ENCODE measurements at regions not wholly inside any gene's neighbourhood (a gene's known extent, or its start where the extent isn't known, plus 50 kb on each side); places are given as distances from the start of the nearest gene placed in this dataset.
A peak's percentile ranks its signal among the peaks of the same experiment; 100 is the strongest.

DNA sequence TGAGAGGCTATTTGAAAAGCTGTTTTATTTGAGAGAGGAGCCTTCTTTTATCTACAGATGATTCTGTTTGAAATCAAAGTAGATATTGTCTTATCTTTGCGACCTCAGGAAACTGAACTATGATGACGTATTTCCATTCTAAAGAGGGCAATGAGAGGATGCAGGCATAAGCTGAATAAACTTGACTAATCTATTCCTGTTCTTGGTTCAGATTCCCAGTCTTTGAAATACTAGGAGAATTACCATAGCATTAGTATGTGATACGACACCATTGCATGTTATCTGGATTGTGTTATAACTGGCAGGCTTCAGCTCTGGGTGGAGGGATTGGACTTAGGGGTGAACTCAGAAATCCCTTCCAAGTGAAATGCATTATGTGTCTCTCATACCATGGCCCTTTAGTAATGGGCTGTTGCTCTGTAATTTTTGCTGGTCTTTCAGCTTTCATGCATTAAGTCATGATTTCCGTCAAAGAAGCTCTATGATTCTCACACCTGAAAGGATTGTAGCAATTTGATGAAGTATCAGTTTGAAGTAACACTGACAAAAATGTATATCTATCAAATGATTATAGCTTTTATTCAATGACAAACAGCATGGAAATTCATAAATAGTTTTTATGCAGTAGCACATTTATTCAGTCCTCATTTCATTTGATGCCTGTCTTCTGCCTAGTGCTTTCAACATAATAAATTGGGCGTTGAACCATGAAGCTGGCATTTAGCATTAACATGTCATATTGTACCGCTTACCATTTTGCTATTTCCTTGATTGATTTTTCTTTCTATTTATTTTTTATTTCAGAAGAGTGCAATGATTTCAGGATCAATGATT lies 138.4 kb upstream of the SPACA1 start:
- DNase-seq (ENCODE audit: low read depth), result no peak

DNA sequence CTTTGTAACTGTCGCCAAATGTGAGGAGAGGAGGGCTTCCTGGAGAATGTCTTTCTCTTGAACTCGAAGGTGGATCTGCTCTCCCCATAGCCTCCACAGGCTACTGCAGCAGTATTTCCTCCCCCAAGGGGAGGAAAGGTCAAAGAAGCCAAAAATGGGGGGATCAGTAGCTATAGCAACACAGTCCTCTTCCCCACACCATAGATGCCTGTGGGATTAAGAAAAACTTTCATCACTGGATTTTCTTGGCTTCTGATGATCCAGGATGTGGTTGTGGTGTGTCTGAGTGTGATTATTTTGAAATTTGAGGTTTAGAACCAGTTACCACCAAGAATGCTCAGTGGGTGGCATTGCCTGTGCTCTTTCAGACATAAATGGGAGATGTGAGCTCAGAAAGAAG lies 140.1 kb upstream of the SPACA1 start:
- DNase-seq (ENCODE audit: low read depth), result peak; percentile 39

- no peak for DNase-seq (ENCODE audit: low read depth)
Measured at GRCh38 chr6:87905101-87905641, 142.5 kb upstream of the SPACA1 start.

- no peak for DNase-seq (ENCODE audit: low read depth)
Measured at GRCh38 chr6:87904011-87904410, 143.6 kb upstream of the SPACA1 start.

GRCh38 chr6:87903323-87903722 lies 144.3 kb upstream of the SPACA1 start:
- no peak for DNase-seq (ENCODE audit: low read depth)

DNA sequence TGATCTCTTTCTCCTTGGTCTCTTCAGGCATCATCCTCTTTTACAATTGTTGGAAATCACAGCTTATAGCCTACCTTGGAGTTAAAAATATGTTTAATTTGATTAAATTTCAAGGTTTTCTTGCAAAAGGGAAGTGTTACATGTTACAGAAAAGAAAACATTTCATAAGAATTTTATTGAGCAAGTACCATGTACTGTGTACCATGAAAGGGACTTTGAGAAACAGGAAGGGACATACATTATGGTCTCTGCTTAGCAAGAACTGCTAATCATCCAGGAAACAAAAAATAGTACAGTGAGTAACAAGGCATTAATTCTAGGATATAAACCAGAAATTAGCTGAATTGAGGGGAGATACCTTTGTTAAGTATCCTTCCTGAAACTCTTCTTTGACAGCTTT lies 145.3 kb upstream of the SPACA1 start:
- DNase-seq (ENCODE audit: low read depth), result no peak

DNA sequence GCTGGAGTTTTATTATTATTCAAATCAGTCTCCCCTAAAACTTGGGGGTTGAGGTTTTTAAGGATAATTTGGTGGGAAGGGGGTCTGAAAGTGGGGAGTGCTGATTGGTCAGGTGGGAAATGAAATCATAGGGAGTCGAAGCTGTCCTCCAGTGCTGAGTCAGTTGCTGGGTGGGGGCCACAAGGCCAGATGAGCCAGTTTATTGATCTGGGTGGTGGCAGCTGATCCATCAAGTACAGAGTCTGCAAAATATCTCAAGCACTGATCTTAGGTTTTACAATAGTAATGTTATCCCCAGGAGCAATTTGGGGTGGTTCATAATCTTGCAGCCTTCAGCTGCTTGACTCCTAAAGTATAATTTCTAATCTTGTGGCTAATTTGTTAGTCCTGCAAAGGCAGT lies 146.0 kb upstream of the SPACA1 start:
- DNase-seq (ENCODE audit: low read depth), result no peak

DNA sequence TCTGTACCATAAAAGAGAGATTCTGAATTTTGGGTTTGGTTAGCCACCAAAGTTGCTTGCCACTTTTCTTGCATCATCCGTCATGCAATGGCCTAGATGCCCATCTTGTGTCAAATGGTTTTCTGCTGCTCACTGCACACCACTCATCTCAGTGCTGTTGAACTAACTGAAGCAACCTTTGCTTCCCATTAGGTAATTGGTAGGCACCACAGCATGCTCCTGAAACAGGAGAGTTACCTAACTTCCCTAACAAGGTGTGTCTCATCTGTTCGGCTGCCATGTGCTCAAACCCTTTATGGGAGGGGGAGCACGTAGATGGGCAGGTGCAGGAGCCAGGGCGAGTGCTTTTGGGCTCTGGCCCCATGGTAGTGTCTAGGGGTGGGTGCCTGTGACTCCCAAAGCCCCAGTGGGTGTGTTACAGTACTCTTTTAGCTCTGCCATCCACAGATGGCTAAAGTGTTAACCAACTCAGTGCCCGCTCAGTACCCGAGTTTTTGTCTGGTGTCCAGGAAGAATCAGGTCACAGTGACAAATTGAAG lies 147.4 kb upstream of the SPACA1 start:
- no peak for DNase-seq (ENCODE audit: low read depth)

DNA sequence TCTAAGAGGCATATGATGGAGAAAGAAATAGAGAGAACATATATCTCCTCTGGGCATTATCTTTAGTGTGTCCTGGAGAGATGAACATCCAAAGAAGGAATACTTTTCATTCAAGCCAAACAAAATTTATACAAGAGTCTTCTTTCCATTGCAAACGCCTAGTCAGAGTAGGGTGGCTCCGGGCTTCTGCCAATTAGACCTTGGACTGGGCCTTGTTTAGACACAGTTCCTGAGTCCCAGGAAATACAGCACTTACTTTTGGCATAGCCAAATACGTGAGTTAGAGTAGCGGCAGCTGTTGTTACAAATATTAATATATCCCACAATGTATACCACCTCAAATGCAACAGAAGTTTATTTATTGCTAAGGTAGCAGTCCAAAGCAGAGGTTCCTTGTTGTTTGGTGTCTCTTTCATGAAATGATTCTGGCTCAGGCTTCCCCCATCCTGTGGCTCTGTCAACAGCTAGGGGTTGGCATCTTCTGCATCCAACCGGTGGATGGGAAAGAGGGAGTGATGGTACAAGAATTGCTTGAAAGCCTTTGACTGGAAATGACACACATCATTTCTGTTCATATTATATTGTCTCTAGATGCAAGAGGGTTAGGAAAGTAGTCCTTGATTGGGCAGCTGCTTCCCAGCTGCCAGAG lies 148.0 kb upstream of the SPACA1 start:
- DNase-seq (ENCODE audit: low read depth), result no peak

- DNase-seq (ENCODE audit: low read depth), result no peak
Measured at GRCh38 chr6:87897663-87898062, 150.0 kb upstream of the SPACA1 start.

- no peak for DNase-seq (ENCODE audit: low read depth)
Measured at GRCh38 chr6:87897013-87897412, 150.6 kb upstream of the SPACA1 start.

- no peak for DNase-seq (ENCODE audit: low read depth)
Measured at GRCh38 chr6:87887266-87887665, 160.4 kb upstream of the SPACA1 start.

DNA sequence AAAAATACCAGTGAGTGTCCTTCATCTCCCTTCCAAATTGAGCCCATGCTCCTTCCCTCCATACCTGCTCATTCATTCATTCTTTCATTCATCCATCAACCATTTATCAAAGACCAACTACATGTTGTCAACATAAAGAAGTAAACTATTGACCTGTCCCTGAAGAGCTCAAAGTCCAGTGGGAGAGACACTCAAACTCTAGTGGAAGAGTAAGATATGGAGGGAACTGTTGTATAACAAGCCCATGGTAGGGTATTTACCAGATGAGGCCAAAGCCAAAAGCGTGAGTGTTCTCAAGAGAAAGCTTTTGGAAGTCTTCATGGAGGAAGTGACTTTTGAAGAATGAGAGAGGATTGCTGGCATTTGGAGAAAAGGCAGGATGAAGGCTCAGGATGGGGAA lies 163.4 kb upstream of the SPACA1 start:
- no peak for DNase-seq (ENCODE audit: low read depth)

DNA sequence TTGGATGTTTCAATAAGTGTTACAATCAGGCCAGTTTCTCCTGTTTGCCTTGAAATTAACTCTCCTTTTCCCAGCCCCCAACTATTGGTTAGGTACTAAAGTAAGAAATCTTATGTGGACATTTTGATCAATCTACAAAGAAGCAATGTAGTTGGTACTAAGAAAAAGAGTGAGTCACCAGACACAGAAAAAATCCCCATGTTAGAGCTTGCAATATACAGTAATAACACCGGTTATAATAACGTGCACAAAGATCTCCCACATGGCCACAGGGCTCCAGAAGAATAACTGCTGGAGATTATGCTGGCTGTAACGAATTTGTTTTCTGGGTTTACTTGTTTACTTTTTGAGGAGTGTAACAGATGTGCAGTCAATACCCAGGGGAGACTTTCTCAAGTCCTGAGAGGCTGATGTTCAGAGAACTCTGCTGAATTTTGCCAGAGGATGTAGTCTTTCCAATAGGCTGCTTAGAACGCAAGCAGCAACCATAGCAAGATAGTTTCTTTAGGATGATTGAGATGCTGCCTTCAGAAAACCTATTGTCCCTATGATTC lies 166.2 kb upstream of the SPACA1 start:
- DNase-seq (ENCODE audit: low read depth), result no peak

DNA sequence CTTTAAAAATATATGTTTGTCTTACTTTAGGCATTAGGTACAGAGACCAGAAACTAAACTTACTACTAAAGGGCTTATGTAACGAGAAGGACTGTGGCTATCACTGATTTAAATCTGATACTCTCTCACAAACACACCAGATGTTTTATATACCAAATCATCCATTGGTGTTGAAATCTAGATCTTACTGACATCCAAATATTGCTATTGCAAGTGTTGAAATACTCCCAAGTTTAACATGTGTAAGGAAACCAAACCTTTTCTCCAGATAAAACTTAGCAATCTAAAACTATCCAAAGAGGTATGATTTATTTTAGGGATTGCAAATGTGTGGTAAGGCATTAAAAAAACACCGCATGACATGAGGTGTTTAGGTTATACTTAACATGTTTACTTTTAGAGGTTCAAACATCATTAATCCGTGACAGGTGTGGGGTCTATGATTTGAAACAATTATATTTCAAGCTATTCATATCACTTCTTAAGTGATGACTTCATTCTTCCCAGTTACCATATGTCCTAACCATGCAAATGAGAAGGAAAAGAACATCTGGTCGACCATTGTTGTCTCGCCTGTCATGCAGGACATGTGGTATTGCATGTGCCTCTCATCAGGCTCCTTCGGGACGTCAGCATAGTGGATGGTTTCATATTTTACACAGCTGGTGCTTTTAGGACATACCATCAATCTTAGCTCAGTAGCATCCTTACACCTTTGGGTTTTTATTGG lies 168.3 kb upstream of the SPACA1 start:
- DNase-seq (ENCODE audit: low read depth), result no peak

DNA sequence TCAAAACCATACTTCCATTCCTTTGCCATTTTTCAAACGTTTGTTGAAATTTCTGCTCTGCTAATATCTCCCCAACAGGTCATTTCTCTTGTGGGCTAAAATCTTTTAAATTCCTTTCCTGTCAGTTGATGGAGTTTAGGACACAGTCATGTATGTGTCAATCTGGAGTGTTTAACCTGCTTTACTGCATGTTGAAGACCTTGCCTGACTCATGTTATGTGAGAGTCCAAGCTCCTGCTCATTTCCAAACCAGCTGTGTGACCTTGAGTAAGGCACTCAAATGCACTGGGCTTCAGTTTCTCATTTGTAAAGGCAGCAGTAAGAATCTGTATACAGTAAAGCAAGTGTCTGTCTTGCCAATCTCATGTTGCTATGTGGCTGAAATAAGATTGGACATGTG lies 171.9 kb upstream of the SPACA1 start:
- DNase-seq (ENCODE audit: low read depth), result no peak

GRCh38 chr6:87873556-87873955 lies 171.5 kb upstream of the AKIRIN2 start:
- no peak for DNase-seq (ENCODE audit: low read depth)

DNA sequence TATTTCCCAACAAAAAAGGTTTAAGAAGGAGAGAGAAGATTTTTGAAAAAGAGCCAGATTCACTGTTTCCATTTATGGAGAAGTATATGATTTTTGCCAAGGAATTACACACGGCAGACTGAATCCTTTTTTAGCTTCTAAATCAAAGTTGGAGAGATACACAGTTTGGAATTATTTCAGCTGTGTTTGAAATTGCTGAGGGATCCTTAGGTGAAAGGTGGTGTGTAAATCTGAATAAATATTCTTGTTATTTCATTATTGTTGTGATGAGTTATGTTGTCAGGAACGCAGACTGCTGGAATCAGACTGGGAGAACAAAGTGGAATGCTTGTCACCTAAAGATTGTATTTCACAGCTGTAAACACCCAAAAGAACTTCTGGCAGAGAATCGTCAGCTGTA lies 168.5 kb upstream of the AKIRIN2 start:
- no peak for DNase-seq (ENCODE audit: low read depth)

- no peak for DNase-seq (ENCODE audit: low read depth)
Measured at GRCh38 chr6:87869064-87869905, 167.3 kb upstream of the AKIRIN2 start.

- no peak for DNase-seq (ENCODE audit: low read depth)
Measured at GRCh38 chr6:87860902-87861301, 158.9 kb upstream of the AKIRIN2 start.

DNA sequence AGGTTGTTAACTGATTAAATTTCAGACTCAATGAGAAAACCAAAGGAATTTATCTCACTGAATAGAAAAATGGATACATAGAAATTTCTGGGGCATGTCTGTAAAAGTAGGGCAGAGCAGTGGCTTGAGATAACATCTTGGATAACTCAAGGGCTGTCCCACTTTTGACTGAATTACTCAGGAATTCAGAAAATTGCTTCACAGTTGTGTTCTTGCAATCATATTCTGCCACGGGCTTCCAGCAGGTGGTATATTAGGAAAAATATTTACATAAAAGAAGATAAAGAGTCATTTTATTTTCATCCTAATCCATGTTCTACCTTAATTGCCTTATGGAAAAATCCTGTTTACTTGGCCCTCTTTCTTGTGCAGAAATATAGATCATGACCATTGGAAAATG lies 156.4 kb upstream of the AKIRIN2 start:
- no peak for DNase-seq (ENCODE audit: low read depth)

Data from CMK (cell line).